ENCODE measurements at regions not wholly inside any gene's neighbourhood (a gene's known extent, or its start where the extent isn't known, plus 50 kb on each side); places are given as distances from the start of the nearest gene placed in this dataset.

- H3K27me3 ChIP-seq (ENCODE audit: insufficient read depth, low read depth, severe bottlenecking): peaks cover 69% of the 10 kb centered on the region
- TF ChIP-seq, protein P1, sequence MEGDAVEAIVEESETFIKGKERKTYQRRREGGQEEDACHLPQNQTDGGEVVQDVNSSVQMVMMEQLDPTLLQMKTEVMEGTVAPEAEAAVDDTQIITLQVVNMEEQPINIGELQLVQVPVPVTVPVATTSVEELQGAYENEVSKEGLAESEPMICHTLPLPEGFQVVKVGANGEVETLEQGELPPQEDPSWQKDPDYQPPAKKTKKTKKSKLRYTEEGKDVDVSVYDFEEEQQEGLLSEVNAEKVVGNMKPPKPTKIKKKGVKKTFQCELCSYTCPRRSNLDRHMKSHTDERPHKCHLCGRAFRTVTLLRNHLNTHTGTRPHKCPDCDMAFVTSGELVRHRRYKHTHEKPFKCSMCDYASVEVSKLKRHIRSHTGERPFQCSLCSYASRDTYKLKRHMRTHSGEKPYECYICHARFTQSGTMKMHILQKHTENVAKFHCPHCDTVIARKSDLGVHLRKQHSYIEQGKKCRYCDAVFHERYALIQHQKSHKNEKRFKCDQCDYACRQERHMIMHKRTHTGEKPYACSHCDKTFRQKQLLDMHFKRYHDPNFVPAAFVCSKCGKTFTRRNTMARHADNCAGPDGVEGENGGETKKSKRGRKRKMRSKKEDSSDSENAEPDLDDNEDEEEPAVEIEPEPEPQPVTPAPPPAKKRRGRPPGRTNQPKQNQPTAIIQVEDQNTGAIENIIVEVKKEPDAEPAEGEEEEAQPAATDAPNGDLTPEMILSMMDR (IDR thresholded peaks at IDR 0.05; ENCODE audit: low read depth, low read length): no peak
- H3K27ac ChIP-seq: no peak overlapping the region
These were observed 178.5 kb downstream of the DAD1 start for GRCh38 chr14:22410497-22410896.

GRCh38 chr14:22409006-22409405 lies 180.0 kb downstream of the DAD1 start:
- no peaks in the 10 kb centered on the region for H3K9me3 ChIP-seq (ENCODE audit: severe bottlenecking)
- no peak overlapping the region for H3K27ac ChIP-seq
- H3K4me3 ChIP-seq (ENCODE audit: low read depth, low read length): no peak overlapping the region
- DNase-seq: no peak
- H3K27me3 ChIP-seq (ENCODE audit: insufficient read depth, low read depth, severe bottlenecking): peaks cover 71% of the 10 kb centered on the region
- H3K36me3 ChIP-seq: no peaks in the 10 kb centered on the region
- TF ChIP-seq, protein P1 (IDR thresholded peaks at IDR 0.05; ENCODE audit: low read depth, low read length): no peak

More at GRCh38 chr14:22410497-22410896, 178.5 kb downstream of the DAD1 start:
- Histone ChIP-seq H3K4me3 (ENCODE audit: low read depth, low read length) (no peak overlapping the region), H3K9me3 (ENCODE audit: severe bottlenecking) (no peaks in the 10 kb centered on the region), H3K36me3 (no peaks in the 10 kb centered on the region)
- DNase-seq: no peak

- Histone ChIP-seq H3K4me3 (ENCODE audit: low read depth, low read length) (no peak overlapping the region), H3K9me3 (ENCODE audit: severe bottlenecking) (no peaks in the 10 kb centered on the region), H3K27me3 (ENCODE audit: insufficient read depth, low read depth, severe bottlenecking) (peaks cover 71% of the 10 kb centered on the region), H3K36me3 (no peaks in the 10 kb centered on the region), H3K27ac (no peak overlapping the region)
- TF ChIP-seq, protein P1 (IDR thresholded peaks at IDR 0.05; ENCODE audit: low read depth, low read length): no peak
- no peak for DNase-seq
These were observed 180.5 kb downstream of the DAD1 start for GRCh38 chr14:22408547-22408946.

- Histone ChIP-seq H3K27me3 (ENCODE audit: insufficient read depth, low read depth, severe bottlenecking) (peaks cover 67% of the 10 kb centered on the region), H3K27ac (no peak overlapping the region), H3K4me3 (ENCODE audit: low read depth, low read length) (no peak overlapping the region), H3K36me3 (no peaks in the 10 kb centered on the region), H3K9me3 (ENCODE audit: severe bottlenecking) (no peaks in the 10 kb centered on the region)
- TF ChIP-seq, protein P1 (IDR thresholded peaks at IDR 0.05; ENCODE audit: low read depth, low read length): no peak
- no peak for DNase-seq
These were observed 182.0 kb downstream of the DAD1 start for GRCh38 chr14:22407033-22407432.

- H3K27ac ChIP-seq: no peak overlapping the region
- no peaks in the 10 kb centered on the region for H3K36me3 ChIP-seq
- TF ChIP-seq, protein P1 (IDR thresholded peaks at IDR 0.05; ENCODE audit: low read depth, low read length): no peak
- no peaks in the 10 kb centered on the region for H3K9me3 ChIP-seq (ENCODE audit: severe bottlenecking)
- H3K4me3 ChIP-seq (ENCODE audit: low read depth, low read length): no peak overlapping the region
- peaks cover 73% of the 10 kb centered on the region for H3K27me3 ChIP-seq (ENCODE audit: insufficient read depth, low read depth, severe bottlenecking)
- DNase-seq: no peak
These were observed 183.8 kb downstream of the DAD1 start for GRCh38 chr14:22405201-22405600.

DNA sequence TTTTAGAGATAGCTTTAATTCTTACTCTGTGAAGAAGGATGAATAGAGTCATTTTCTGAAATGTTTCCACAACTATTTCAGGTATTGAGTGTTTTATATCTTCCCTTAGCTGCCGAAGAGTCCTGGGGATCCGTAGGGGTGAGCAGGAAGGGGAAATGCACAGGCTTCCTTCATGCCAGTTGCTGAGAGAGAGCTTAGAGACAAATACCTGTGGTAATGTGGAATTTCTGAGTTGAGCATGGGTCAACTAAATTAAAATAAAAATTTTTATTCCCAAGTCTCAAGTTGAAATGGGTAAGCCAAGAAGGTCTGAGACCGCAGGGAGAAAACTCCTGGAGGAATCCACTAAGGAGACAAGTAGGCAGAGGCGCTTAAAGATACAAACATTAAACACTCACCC lies 185.7 kb downstream of the DAD1 start:
- peaks cover 62% of the 10 kb centered on the region for H3K27me3 ChIP-seq (ENCODE audit: insufficient read depth, low read depth, severe bottlenecking)
- H3K27ac ChIP-seq: no peak overlapping the region
- H3K9me3 ChIP-seq (ENCODE audit: severe bottlenecking): no peaks in the 10 kb centered on the region
- no peak overlapping the region for H3K4me3 ChIP-seq (ENCODE audit: low read depth, low read length)
- H3K36me3 ChIP-seq: no peaks in the 10 kb centered on the region
- no peak for DNase-seq
- TF ChIP-seq, protein P1 (IDR thresholded peaks at IDR 0.05; ENCODE audit: low read depth, low read length): no peak
